ENCODE measurements at regions not wholly inside any gene's neighbourhood (a gene's known extent, or its start where the extent isn't known, plus 50 kb on each side); places are given as distances from the start of the nearest gene placed in this dataset.

GRCh38 chr4:184538023-184538599, 63.8 kb upstream of the IRF2 start:
- peak; percentile 96 for DNase-seq (ENCODE audit: low read depth)
- peak overlapping the region; percentile 70 for H3K4me3 ChIP-seq (ENCODE audit: low read depth, low read length)
- TF ChIP-seq, protein P1, sequence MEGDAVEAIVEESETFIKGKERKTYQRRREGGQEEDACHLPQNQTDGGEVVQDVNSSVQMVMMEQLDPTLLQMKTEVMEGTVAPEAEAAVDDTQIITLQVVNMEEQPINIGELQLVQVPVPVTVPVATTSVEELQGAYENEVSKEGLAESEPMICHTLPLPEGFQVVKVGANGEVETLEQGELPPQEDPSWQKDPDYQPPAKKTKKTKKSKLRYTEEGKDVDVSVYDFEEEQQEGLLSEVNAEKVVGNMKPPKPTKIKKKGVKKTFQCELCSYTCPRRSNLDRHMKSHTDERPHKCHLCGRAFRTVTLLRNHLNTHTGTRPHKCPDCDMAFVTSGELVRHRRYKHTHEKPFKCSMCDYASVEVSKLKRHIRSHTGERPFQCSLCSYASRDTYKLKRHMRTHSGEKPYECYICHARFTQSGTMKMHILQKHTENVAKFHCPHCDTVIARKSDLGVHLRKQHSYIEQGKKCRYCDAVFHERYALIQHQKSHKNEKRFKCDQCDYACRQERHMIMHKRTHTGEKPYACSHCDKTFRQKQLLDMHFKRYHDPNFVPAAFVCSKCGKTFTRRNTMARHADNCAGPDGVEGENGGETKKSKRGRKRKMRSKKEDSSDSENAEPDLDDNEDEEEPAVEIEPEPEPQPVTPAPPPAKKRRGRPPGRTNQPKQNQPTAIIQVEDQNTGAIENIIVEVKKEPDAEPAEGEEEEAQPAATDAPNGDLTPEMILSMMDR (conservative IDR thresholded peaks at IDR 0.05; ENCODE audit: low read depth, low read length) = peak; percentile 85

DNA sequence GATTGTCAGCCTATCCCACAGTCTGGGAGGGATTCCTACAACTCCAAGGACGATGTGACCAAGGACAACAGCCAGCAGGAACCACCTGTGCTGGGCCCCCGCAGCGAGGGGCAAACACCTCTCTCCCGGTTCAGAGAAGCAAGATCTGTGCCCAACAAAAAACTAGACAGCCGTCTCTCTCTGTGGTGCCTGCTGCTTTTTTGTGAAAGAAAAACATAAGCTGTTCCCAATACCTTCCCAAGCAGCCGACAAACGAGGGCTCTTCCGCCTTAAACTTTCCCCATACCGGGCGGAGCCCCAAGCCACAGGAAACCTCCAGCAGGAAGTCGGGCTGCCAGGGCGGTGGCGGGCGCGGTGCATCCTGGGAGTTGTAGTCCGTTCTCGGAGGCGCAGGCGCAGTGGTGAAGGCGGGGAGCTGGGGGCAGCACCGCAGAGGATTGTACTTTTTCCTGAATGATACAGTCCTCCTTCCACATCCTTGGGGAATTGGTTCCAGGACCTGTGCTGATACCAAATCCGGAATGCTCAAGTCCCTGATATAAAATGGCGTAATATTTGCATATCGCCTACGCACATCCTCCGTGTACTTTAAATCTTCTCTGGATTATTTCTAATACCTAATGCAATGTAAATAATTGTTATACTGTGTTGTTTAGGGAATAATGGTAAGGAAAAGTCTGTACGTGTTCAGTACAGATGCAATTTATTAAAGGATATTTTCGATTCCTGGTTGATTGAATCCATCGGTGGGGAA, 63.1 kb upstream of the IRF2 start:
- TF ChIP-seq, protein P1 (conservative IDR thresholded peaks at IDR 0.05; ENCODE audit: low read depth, low read length) = no peak
- peak; percentile 96 for DNase-seq (ENCODE audit: low read depth)
- H3K4me3 ChIP-seq (ENCODE audit: low read depth, low read length) = peak overlapping the region; percentile 70

DNA sequence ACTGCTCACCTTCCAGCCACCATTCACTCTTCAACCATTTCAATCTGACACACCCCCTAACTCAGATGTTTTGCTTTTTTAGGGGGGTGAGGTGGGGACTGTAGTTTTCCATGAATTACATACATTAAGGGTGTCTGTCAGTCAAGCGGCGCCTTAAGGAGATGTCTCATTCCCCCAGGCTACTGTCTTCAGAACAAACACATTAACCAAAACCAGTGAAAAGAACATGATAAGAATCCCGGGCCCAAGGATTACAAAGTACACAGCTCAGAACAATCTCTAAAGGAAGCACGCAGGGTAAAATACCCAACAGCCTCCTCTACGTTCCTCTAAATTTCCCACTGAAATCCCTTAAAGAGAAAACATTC, 62.5 kb upstream of the IRF2 start:
- TF ChIP-seq, protein P1 (conservative IDR thresholded peaks at IDR 0.05; ENCODE audit: low read depth, low read length) = no peak

DNA sequence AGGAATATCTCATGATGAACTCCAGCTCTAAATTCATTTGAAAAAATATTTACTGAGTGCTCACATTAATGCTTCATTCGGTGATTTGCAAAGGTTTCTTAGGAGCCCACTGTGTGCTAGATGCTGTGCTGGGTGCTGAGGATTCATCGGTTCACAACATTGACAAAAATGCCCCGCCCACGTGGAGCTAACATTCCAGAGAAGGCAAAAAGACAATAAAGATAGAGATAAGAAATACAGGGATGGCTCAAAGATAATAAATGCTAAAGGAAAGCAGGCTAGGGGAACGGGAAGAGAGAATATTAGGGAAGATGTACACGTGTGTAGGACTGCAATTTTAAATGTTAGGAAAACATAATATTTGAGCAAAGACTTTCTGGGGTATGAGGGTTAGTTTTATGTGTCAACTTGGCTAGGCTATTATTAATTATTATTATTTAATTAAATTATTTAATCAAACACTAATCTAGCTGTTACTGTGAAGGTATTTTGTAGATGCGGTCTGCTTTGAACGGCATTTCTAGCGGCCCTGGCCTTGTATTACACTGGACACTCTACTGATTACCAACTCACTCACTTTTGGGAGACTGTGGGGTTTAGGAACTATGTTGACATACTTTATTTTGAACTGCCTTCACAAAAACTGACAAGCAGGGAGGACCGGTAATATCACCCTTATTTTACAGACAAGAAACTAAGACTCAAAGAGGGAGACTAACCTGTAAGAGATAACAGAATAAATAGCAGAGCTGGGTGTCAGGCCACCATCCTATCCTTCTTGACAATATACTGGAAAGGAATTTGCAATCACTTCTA, 61.9 kb upstream of the IRF2 start:
- TF ChIP-seq, protein P1 (conservative IDR thresholded peaks at IDR 0.05; ENCODE audit: low read depth, low read length) = no peak
- DNase-seq (ENCODE audit: low read depth) = no peak
- peak overlapping the region; percentile 70 for H3K4me3 ChIP-seq (ENCODE audit: low read depth, low read length)

More for the DNA sequence above, 62.5 kb upstream of the IRF2 start:
- peak; percentile 25 for DNase-seq (ENCODE audit: low read depth)
- peak overlapping the region; percentile 70 for H3K4me3 ChIP-seq (ENCODE audit: low read depth, low read length)

DNA sequence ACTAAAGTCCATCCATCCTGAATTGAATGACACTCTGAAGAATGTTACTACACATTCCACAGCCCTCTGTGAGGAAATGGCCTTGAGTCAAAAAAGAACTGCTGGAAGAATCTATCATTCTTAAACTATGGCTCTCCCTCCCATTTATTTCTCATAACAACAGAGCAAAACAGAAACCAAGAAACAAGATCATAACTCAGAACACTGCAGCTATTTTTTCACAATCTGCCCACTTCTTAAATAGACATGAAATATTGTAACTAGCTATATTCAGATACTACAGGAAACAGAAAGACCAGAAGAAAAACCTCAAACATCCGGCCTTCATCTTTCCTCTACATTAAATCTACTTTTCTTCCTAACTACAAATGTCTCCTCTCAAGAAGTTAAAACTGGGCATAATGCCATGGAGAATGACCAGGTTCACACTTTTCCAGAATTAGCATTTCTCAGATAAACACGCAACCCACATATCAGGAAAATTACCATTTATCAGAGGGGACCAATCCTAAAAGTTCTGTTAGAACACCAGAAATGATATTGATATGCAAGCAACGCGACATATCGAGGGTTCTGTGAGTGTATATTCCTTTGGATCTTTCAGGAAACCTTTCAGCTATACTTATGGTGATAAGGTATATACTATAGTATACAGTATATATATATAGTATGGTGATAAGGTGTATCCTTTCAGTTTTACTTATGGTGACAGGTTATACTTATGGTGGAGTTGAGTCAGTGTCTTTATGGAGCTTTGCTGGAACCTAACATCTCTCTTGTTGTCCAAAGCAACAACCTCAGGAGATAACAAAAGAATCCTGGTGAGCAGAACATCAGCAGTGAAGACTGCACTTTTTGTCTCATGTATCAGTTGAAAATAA, 60.4 kb upstream of the IRF2 start:
- TF ChIP-seq, protein P1 (conservative IDR thresholded peaks at IDR 0.05; ENCODE audit: low read depth, low read length) = no peak
- H3K4me3 ChIP-seq (ENCODE audit: low read depth, low read length) = no peak overlapping the region
- DNase-seq (ENCODE audit: low read depth) = peak; percentile 90

- H3K4me3 ChIP-seq (ENCODE audit: low read depth, low read length) = no peak overlapping the region
- TF ChIP-seq, protein P1 (conservative IDR thresholded peaks at IDR 0.05; ENCODE audit: low read depth, low read length) = no peak
- DNase-seq (ENCODE audit: low read depth) = no peak
Measured at GRCh38 chr4:184533908-184534307, 59.6 kb upstream of the IRF2 start.
